OCI-LY3 (cell line): ENCODE measurements at regions not wholly inside any gene's neighbourhood (a gene's known extent, or its start where the extent isn't known, plus 50 kb on each side); places are given as distances from the start of the nearest gene placed in this dataset.

Experiments
- H2AFZ ChIP-seq: fragments of 200-600, 300-600 bp; shearing (Covaris generic); 2 replicates; pipeline ENCODE4 v1.6.0; 2014; ENCODE audit warnings: antibody characterized with exemption, low read depth, low read length
- H3K27ac ChIP-seq: fragments of 200-600, 300-600 bp; sonication (generic); 2 replicates; pipeline ENCODE4 v1.5.1; 2014; ENCODE audit warnings: mild to moderate bottlenecking, low read length, moderate library complexity, mixed read lengths
- H3K27me3 ChIP-seq: fragments of 200-600, 300-600 bp; sonication (generic); 2 replicates; pipeline ENCODE4 v1.6.1; 2014; ENCODE audit warnings: low read depth, low read length, mixed read lengths
- H3K36me3 ChIP-seq: fragments of 200-600, 300-600 bp; sonication (generic); replicated peaks from 2 replicates; pipeline ENCODE3; 2014; ENCODE audit warnings: low read depth, low read length, mixed read lengths
- H3K4me1 ChIP-seq: fragments of 300-600, 200-600 bp; sonication (generic); 2 replicates; pipeline ENCODE4 v1.6.1; 2014; ENCODE audit warnings: low read length, mixed read lengths
- H3K4me2 ChIP-seq: fragments of 200-600, 300-600 bp; sonication (generic); 2 replicates; pipeline ENCODE4 v1.6.1; 2014; ENCODE audit warnings: low read length, mixed read lengths
- H3K4me3 ChIP-seq: fragments of 300-600, 200-600 bp; sonication (generic); 2 replicates; pipeline ENCODE4 v1.5.1; 2014; ENCODE audit warnings: antibody characterized with exemption, mild to moderate bottlenecking, low read length, moderate library complexity
- H3K79me2 ChIP-seq: fragments of 300-600, 200-600 bp; shearing (Covaris generic); 2 replicates; pipeline ENCODE4 v1.6.1; 2014; ENCODE audit warnings: mild to moderate bottlenecking, low read length, mixed read lengths
- H3K9ac ChIP-seq: fragments of 300-600, 200-600 bp; shearing (Covaris generic); 2 replicates; pipeline ENCODE4 v1.6.0; 2014; ENCODE audit warnings: mild to moderate bottlenecking, low read length, moderate library complexity
- H3K9me3 ChIP-seq: fragments of 200-600, 300-600 bp; shearing (Covaris generic); 2 replicates; pipeline ENCODE4 v1.6.1; 2014; ENCODE audit warnings: low read length, mixed read lengths; ENCODE audit not compliant: insufficient read depth
- H4K20me1 ChIP-seq: fragments of 200-600, 300-600 bp; sonication (generic); 2 replicates; pipeline ENCODE4 v1.6.1; 2016; ENCODE audit warnings: low read length, mixed read lengths; ENCODE audit not compliant: insufficient read depth
- EZH2phosphoT487 ChIP-seq: fragments of 200-600 bp; shearing (Covaris generic); IDR thresholded peaks from 2 replicates; pipeline ENCODE4 v1.6.1; 2018; ENCODE audit warnings: antibody characterized with exemption, mixed run types, low read depth
- TF ChIP-seq, protein P1 (sequence below): fragments of 200-600, 300-600 bp; sonication (generic); IDR thresholded peaks from 2 replicates; pipeline ENCODE4 v1.5.1; 2014; ENCODE audit warnings: antibody characterized with exemption, low read length, low read depth

DNA sequence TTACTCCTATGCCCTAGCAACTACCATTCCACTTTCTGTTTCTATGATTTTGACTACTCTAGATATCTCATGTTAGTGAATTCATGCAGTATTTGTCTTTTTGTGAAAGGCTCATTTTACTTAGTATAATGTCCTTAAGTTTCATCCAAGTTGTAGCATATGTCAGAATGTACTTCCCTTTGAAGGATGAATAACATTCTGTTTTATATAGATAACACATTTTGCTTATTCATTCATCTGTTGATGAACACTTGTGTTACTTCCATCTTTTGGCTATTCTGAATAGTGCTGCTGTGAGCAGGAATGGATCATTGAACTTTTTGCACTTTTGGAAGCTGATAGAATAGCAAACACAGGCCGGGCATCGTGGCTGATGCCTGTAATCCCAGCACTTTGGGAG is 140.2 kb upstream of the MYO10 start:
- TF ChIP-seq EZH2phosphoT487 = no peak
- TF ChIP-seq, protein P1, sequence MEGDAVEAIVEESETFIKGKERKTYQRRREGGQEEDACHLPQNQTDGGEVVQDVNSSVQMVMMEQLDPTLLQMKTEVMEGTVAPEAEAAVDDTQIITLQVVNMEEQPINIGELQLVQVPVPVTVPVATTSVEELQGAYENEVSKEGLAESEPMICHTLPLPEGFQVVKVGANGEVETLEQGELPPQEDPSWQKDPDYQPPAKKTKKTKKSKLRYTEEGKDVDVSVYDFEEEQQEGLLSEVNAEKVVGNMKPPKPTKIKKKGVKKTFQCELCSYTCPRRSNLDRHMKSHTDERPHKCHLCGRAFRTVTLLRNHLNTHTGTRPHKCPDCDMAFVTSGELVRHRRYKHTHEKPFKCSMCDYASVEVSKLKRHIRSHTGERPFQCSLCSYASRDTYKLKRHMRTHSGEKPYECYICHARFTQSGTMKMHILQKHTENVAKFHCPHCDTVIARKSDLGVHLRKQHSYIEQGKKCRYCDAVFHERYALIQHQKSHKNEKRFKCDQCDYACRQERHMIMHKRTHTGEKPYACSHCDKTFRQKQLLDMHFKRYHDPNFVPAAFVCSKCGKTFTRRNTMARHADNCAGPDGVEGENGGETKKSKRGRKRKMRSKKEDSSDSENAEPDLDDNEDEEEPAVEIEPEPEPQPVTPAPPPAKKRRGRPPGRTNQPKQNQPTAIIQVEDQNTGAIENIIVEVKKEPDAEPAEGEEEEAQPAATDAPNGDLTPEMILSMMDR = no peak
- Histone ChIP-seq H3K4me3 (no peak overlapping the region), H3K4me1 (no peaks in the 10 kb centered on the region), H3K27me3 (no peaks in the 10 kb centered on the region), H3K9me3 (no peaks in the 10 kb centered on the region), H3K9ac (no peak overlapping the region), H3K27ac (no peak overlapping the region), H3K36me3 (no peaks in the 10 kb centered on the region), H4K20me1 (no peaks in the 10 kb centered on the region), H3K79me2 (no peaks in the 10 kb centered on the region), H2AFZ (no peak overlapping the region), H3K4me2 (no peak overlapping the region)

GRCh38 chr5:17077440-17078233 is 139.8 kb upstream of the BASP1 start:
- Histone ChIP-seq H3K4me1 (no peaks in the 10 kb centered on the region), H3K79me2 (no peaks in the 10 kb centered on the region), H3K27ac (no peak overlapping the region), H3K9ac (no peak overlapping the region), H3K4me2 (no peak overlapping the region), H3K27me3 (no peaks in the 10 kb centered on the region), H3K36me3 (no peaks in the 10 kb centered on the region), H3K9me3 (no peaks in the 10 kb centered on the region), H4K20me1 (no peaks in the 10 kb centered on the region), H3K4me3 (no peak overlapping the region), H2AFZ (no peak overlapping the region)
- TF ChIP-seq, protein P1 = no peak
- TF ChIP-seq EZH2phosphoT487 = no peak

- H3K4me1 ChIP-seq = no peaks in the 10 kb centered on the region
- H3K4me2 ChIP-seq = no peak overlapping the region
- TF ChIP-seq, protein P1 = no peak
- TF ChIP-seq EZH2phosphoT487 = no peak
- H2AFZ ChIP-seq = no peak overlapping the region
- no peaks in the 10 kb centered on the region for H3K36me3 ChIP-seq
- H3K27ac ChIP-seq = no peak overlapping the region
- H3K9ac ChIP-seq = no peak overlapping the region
- H3K9me3 ChIP-seq = no peaks in the 10 kb centered on the region
- no peaks in the 10 kb centered on the region for H4K20me1 ChIP-seq
- no peak overlapping the region for H3K4me3 ChIP-seq
- no peaks in the 10 kb centered on the region for H3K27me3 ChIP-seq
- H3K79me2 ChIP-seq = no peaks in the 10 kb centered on the region
Observed at GRCh38 chr5:17079562-17079961, 137.9 kb upstream of the BASP1 start.

DNA sequence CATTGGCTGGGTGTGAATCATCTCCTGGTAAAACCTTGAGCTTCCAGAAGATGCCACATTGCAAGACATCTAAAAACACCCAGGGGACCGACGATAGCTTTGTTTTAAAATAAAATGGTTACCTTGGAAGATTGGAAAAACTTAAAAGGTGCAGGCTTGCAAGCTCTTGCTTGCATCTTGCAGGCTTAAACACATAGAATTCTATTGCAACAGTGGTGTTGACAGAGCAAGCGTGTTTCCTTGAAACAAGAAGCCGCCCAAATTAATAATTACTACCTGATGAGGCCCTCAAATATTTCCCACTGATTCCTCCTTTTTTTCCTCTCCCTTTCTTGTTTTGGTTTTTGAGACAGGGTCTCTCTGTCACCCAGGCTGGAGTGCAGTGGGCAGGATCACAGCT is 137.1 kb upstream of the BASP1 start:
- no peak overlapping the region for H3K4me2 ChIP-seq
- no peaks in the 10 kb centered on the region for H4K20me1 ChIP-seq
- no peaks in the 10 kb centered on the region for H3K9me3 ChIP-seq
- H3K27me3 ChIP-seq = no peaks in the 10 kb centered on the region
- H3K4me1 ChIP-seq = no peaks in the 10 kb centered on the region
- no peaks in the 10 kb centered on the region for H3K79me2 ChIP-seq
- H3K4me3 ChIP-seq = no peak overlapping the region
- H3K9ac ChIP-seq = no peak overlapping the region
- TF ChIP-seq, protein P1 = no peak
- no peak for TF ChIP-seq EZH2phosphoT487
- no peaks in the 10 kb centered on the region for H3K36me3 ChIP-seq
- H3K27ac ChIP-seq = no peak overlapping the region
- no peak overlapping the region for H2AFZ ChIP-seq
